OCI-LY3 (cell line): ENCODE measurements at regions not wholly inside any gene's neighbourhood (a gene's known extent, or its start where the extent isn't known, plus 50 kb on each side); places are given as distances from the start of the nearest gene placed in this dataset.

ENCODE experiments used
- CTCF ChIP-seq: fragments of 200-600, 300-600 bp; sonication (generic); IDR thresholded peaks from 2 replicates; pipeline ENCODE4 v1.5.1; 2014; ENCODE audit warnings: antibody characterized with exemption, low read length, low read depth
- EZH2phosphoT487 ChIP-seq: fragments of 200-600 bp; shearing (Covaris generic); IDR thresholded peaks from 2 replicates; pipeline ENCODE4 v1.6.1; 2018; ENCODE audit warnings: antibody characterized with exemption, mixed run types, low read depth

- TF ChIP-seq EZH2phosphoT487 (no peak), CTCF (no peak)
These were observed 289.8 kb upstream of the SPRY2 start for GRCh38 chr13:80630685-80631121.
